Right lobe of liver (tissue), 6 donors: ENCODE measurements at regions not wholly inside any gene's neighbourhood (a gene's known extent, or its start where the extent isn't known, plus 50 kb on each side); places are given as distances from the start of the nearest gene placed in this dataset.

ENCODE experiments used
- ATAC-seq, 4 donors: fragments of 200-7000 bp; cut with Tn5 transposase; one replicate each; pipeline ENCODE4 v1.9.1; 2020; ENCODE audit warnings: mild to moderate bottlenecking in 4 of 4, moderate library complexity in 4 of 4
- DNase-seq, 3 donors: peaks; one replicate each; pipeline ENCODE4 v3.0.0-alpha.2; 2020
- H3K27ac ChIP-seq, 3 donors: fragments of 200-600 bp; one replicate each; pipeline ENCODE4 v1.8.0; 2022
- H3K27me3 ChIP-seq, 2 donors: fragments of 200-600 bp; one replicate each; pipeline ENCODE4 v1.8.0; 2022
- H3K36me3 ChIP-seq, 4 donors: fragments of 200-600 bp; sonication (generic) in 1 of 4; one replicate each; pipeline versions ENCODE4 v1.5.1 to v1.8.0; 2017 to 2022; ENCODE audit warnings: control low read depth in 1 of 4
- H3K4me1 ChIP-seq, 4 donors: fragments of 200-600 bp; sonication (generic) in 1 of 4; one replicate each; pipeline versions ENCODE4 v1.5.1 to v1.8.0; 2017 to 2022; ENCODE audit warnings: control low read depth in 1 of 4
- H3K4me3 ChIP-seq, 3 donors: fragments of 200-600 bp; one replicate each; pipeline ENCODE4 v1.8.0; 2022
- H3K9me3 ChIP-seq, 4 donors: fragments of 200-600 bp; sonication (generic) in 1 of 4; one replicate each; pipeline versions ENCODE4 v1.5.1 to v1.8.0; 2017 to 2022; ENCODE audit warnings: control low read depth in 1 of 4
- CTCF ChIP-seq, 4 donors: fragments of 200-600 bp in 3 of 4; fragments of 450-650 bp in 1 of 4; IDR thresholded peaks; one replicate each; pipeline versions ENCODE4 v1.5.1 to v1.8.0; 2016 to 2022; ENCODE audit warnings: antibody characterized with exemption in 4 of 4, mild to moderate bottlenecking in 2 of 4
- POLR2A ChIP-seq: fragments of 450-650 bp; IDR thresholded peaks from one replicate; pipeline ENCODE4 v1.6.1; 2017; ENCODE audit warnings: antibody characterized with exemption, mild to moderate bottlenecking
- WGBS: methylation state at CpG from one replicate; pipeline ENCODE4 v1.1.6; 2018; ENCODE audit warnings: low coverage, low lambda C conversion rate; ENCODE audit not compliant: insufficient coverage; ENCODE audit errors: missing lambda C conversion rate; 5-methylcytosine and 5-hydroxymethylcytosine counted together
- intact Hi-C, 2 donors: fragments of 100-400 bp; cut with DNase I; formaldehyde crosslinking; loops; one replicate each; pipeline versions ENCODE4 v1.11.2 to v1.14.1; 2022
- donor health status: DM: no; HTN: yes; CAD: no.
- donor health status: DM: no; HTN: no; CAD: no.
- donor health status: DM: no; HTN: no; CAD: no.
- donor health status: DM: no; HTN: yes; CAD: no.
- donor health status: DM: no; HTN: yes; CAD: no.

- 60% methylated on average over 3 of the region's 3 CpGs for WGBS
- DNase-seq, result no peak
- no peaks in the 10 kb centered on the region for H3K27me3 ChIP-seq
- ATAC-seq, result no peak
- intact Hi-C loops, result no loop called here
- no peak for TF ChIP-seq CTCF (IDR thresholded peaks at IDR 0.05)
- no peak for TF ChIP-seq POLR2A
- H3K4me3 ChIP-seq, result no peak overlapping the region
- no peak overlapping the region for H3K27ac ChIP-seq
- no peaks in the 10 kb centered on the region for H3K4me1 ChIP-seq
- H3K9me3 ChIP-seq, result no peaks in the 10 kb centered on the region
- H3K36me3 ChIP-seq, result no peaks in the 10 kb centered on the region
Observed at GRCh38 chr9:80072451-80072850, 500.7 kb downstream of the TLE4 start.

GRCh38 chr9:80070071-80070742 is 498.4 kb downstream of the TLE4 start:
- intact Hi-C loops, result no loop called here
- no peak for TF ChIP-seq CTCF (IDR thresholded peaks at IDR 0.05)
- TF ChIP-seq POLR2A, result no peak
- Histone ChIP-seq H3K9me3 (no peaks in the 10 kb centered on the region), H3K27ac (no peak overlapping the region), H3K4me3 (no peak overlapping the region), H3K4me1 (no peaks in the 10 kb centered on the region), H3K36me3 (no peaks in the 10 kb centered on the region), H3K27me3 (no peaks in the 10 kb centered on the region)
- WGBS, result 60% methylated on average over 3 of the region's 3 CpGs
- DNase-seq (no peak), ATAC-seq (no peak)

GRCh38 chr9:80066931-80067330 is 495.2 kb downstream of the TLE4 start:
- no peaks in the 10 kb centered on the region for H3K27me3 ChIP-seq
- no peak for ATAC-seq
- intact Hi-C loops, result no loop called here
- no peak for TF ChIP-seq CTCF (IDR thresholded peaks at IDR 0.05)
- no peak for TF ChIP-seq POLR2A
- H3K27ac ChIP-seq, result no peak overlapping the region
- H3K4me1 ChIP-seq, result no peaks in the 10 kb centered on the region
- no peak overlapping the region for H3K4me3 ChIP-seq
- H3K9me3 ChIP-seq, result no peaks in the 10 kb centered on the region
- 12% methylated on average over 5 of the region's 5 CpGs for WGBS
- no peak for DNase-seq
- H3K36me3 ChIP-seq, result no peaks in the 10 kb centered on the region

- Histone ChIP-seq H3K9me3 (no peaks in the 10 kb centered on the region), H3K4me3 (no peak overlapping the region), H3K27me3 (no peaks in the 10 kb centered on the region), H3K27ac (no peak overlapping the region), H3K36me3 (no peaks in the 10 kb centered on the region), H3K4me1 (no peaks in the 10 kb centered on the region)
- TF ChIP-seq CTCF (IDR thresholded peaks at IDR 0.05) (no peak), POLR2A (no peak)
- intact Hi-C loops, result no loop called here
- ATAC-seq (no peak), DNase-seq (no peak)
- WGBS, result 65% methylated on average over 4 of the region's 4 CpGs
Observed at GRCh38 chr9:80062567-80062966, 490.8 kb downstream of the TLE4 start.

GRCh38 chr9:80061940-80062339 is 490.2 kb downstream of the TLE4 start:
- Histone ChIP-seq H3K9me3 (no peaks in the 10 kb centered on the region), H3K27me3 (no peaks in the 10 kb centered on the region), H3K4me3 (no peak overlapping the region), H3K27ac (no peak overlapping the region), H3K36me3 (no peaks in the 10 kb centered on the region), H3K4me1 (no peaks in the 10 kb centered on the region)
- no peak for ATAC-seq
- intact Hi-C loops, result no loop called here
- no peak for TF ChIP-seq CTCF (IDR thresholded peaks at IDR 0.05)
- no peak for TF ChIP-seq POLR2A
- 23% methylated on average over 2 of the region's 2 CpGs for WGBS
- no peak for DNase-seq
